ENCODE measurements at regions not wholly inside any gene's neighbourhood (a gene's known extent, or its start where the extent isn't known, plus 50 kb on each side); places are given as distances from the start of the nearest gene placed in this dataset.

GRCh38 chr20:22466447-22467171 is 117.8 kb downstream of the FOXA2 start:
- no peak for DNase-seq

GRCh38 chr20:22465622-22466446 is 118.5 kb downstream of the FOXA2 start:
- no peak for DNase-seq

- DNase-seq = no peak
These were observed 119.9 kb downstream of the FOXA2 start for GRCh38 chr20:22464312-22465003.

GRCh38 chr20:22462975-22463914 is 121.1 kb downstream of the FOXA2 start:
- no peak for DNase-seq

GRCh38 chr20:22460803-22461202 is 123.6 kb downstream of the FOXA2 start:
- DNase-seq = no peak

GRCh38 chr20:22460231-22460630 is 124.1 kb downstream of the FOXA2 start:
- DNase-seq = no peak

- no peak for DNase-seq
These were observed 124.6 kb downstream of the FOXA2 start for GRCh38 chr20:22459754-22460153.

GRCh38 chr20:22456109-22456508 is 128.3 kb downstream of the FOXA2 start:
- DNase-seq = no peak

GRCh38 chr20:22455259-22455658 is 129.1 kb downstream of the FOXA2 start:
- DNase-seq = no peak

- no peak for DNase-seq
These were observed 130.9 kb downstream of the FOXA2 start for GRCh38 chr20:22453244-22454080.

- DNase-seq = no peak
These were observed 131.8 kb downstream of the FOXA2 start for GRCh38 chr20:22452442-22453011.

GRCh38 chr20:22450537-22450936 is 133.8 kb downstream of the FOXA2 start:
- no peak for DNase-seq

- no peak for DNase-seq
These were observed 135.0 kb downstream of the FOXA2 start for GRCh38 chr20:22449188-22449973.

GRCh38 chr20:22447447-22447778 is 137.0 kb downstream of the FOXA2 start:
- DNase-seq = no peak

GRCh38 chr20:22446613-22447446 is 137.5 kb downstream of the FOXA2 start:
- DNase-seq = no peak

GRCh38 chr20:22442318-22442717 is 142.1 kb downstream of the FOXA2 start:
- no peak for DNase-seq

- no peak for DNase-seq
These were observed 145.4 kb downstream of the FOXA2 start for GRCh38 chr20:22438926-22439325.

- DNase-seq = no peak
These were observed 146.0 kb downstream of the FOXA2 start for GRCh38 chr20:22438346-22438745.

GRCh38 chr20:22437354-22437753 is 147.0 kb downstream of the FOXA2 start:
- DNase-seq = no peak

Measured in left kidney (tissue), 1 donor.